ENCODE measurements at regions not wholly inside any gene's neighbourhood (a gene's known extent, or its start where the extent isn't known, plus 50 kb on each side); places are given as distances from the start of the nearest gene placed in this dataset.

GRCh38 chr20:6590891-6591637 is 176.4 kb upstream of the BMP2 start:
- Histone ChIP-seq H3K36me3 (ENCODE audit: control insufficient read depth, low read length) (no peaks in the 10 kb centered on the region), H3F3A (ENCODE audit: control insufficient read depth, insufficient read depth) (no peaks in the 10 kb centered on the region), H4K20me1 (ENCODE audit: control insufficient read depth, insufficient read depth, low read depth, low read length) (no peaks in the 10 kb centered on the region), H3K79me2 (ENCODE audit: control insufficient read depth, low read length) (no peaks in the 10 kb centered on the region), H3K4me2 (ENCODE audit: low read length) (no peak overlapping the region), H3K27me3 (ENCODE audit: control insufficient read depth, low read length) (no peaks in the 10 kb centered on the region), H3K4me3 (ENCODE audit: low read length) (no peak overlapping the region), H3K27ac (ENCODE audit: low read depth, low read length) (no peak overlapping the region), H3K9me2 (replicated peaks; ENCODE audit: control insufficient read depth, low read length) (no peaks in the 10 kb centered on the region), H3K4me1 (ENCODE audit: control insufficient read depth, low read length) (no peaks in the 10 kb centered on the region), H3K9me3 (ENCODE audit: control insufficient read depth, insufficient read depth, low read length) (no peaks in the 10 kb centered on the region)
- TF ChIP-seq EZH2phosphoT487 (IDR thresholded peaks at IDR 0.05; ENCODE audit: borderline replicate concordance, low read length) (no peak), CTCF (IDR thresholded peaks at IDR 0.05; ENCODE audit: low read depth, low read length, poor library complexity, severe bottlenecking) (no peak)

- TF ChIP-seq EZH2phosphoT487 (IDR thresholded peaks at IDR 0.05; ENCODE audit: borderline replicate concordance, low read length): no peak
- no peak for TF ChIP-seq CTCF (IDR thresholded peaks at IDR 0.05; ENCODE audit: low read depth, low read length, poor library complexity, severe bottlenecking)
- H3K4me2 ChIP-seq (ENCODE audit: low read length): no peak overlapping the region
Measured at GRCh38 chr20:6588296-6588695, 179.2 kb upstream of the BMP2 start.

GRCh38 chr20:6583134-6583738 is 184.2 kb upstream of the BMP2 start:
- Histone ChIP-seq H3K4me3 (ENCODE audit: low read length) (no peak overlapping the region), H3K27ac (ENCODE audit: low read depth, low read length) (no peak overlapping the region), H3K27me3 (ENCODE audit: control insufficient read depth, low read length) (no peaks in the 10 kb centered on the region), H3K79me2 (ENCODE audit: control insufficient read depth, low read length) (no peaks in the 10 kb centered on the region), H3K9me2 (replicated peaks; ENCODE audit: control insufficient read depth, low read length) (no peaks in the 10 kb centered on the region), H3K4me1 (ENCODE audit: control insufficient read depth, low read length) (no peaks in the 10 kb centered on the region), H3K4me2 (ENCODE audit: low read length) (no peak overlapping the region), H4K20me1 (ENCODE audit: control insufficient read depth, insufficient read depth, low read depth, low read length) (no peaks in the 10 kb centered on the region), H3F3A (ENCODE audit: control insufficient read depth, insufficient read depth) (no peaks in the 10 kb centered on the region), H3K36me3 (ENCODE audit: control insufficient read depth, low read length) (no peaks in the 10 kb centered on the region), H3K9me3 (ENCODE audit: control insufficient read depth, insufficient read depth, low read length) (no peaks in the 10 kb centered on the region)
- TF ChIP-seq EZH2phosphoT487 (IDR thresholded peaks at IDR 0.05; ENCODE audit: borderline replicate concordance, low read length) (no peak), CTCF (IDR thresholded peaks at IDR 0.05; ENCODE audit: low read depth, low read length, poor library complexity, severe bottlenecking) (peak; percentile 72)

More at GRCh38 chr20:6588296-6588695, 179.2 kb upstream of the BMP2 start:
- H3K79me2 ChIP-seq (ENCODE audit: control insufficient read depth, low read length): no peaks in the 10 kb centered on the region
- H3K9me3 ChIP-seq (ENCODE audit: control insufficient read depth, insufficient read depth, low read length): no peaks in the 10 kb centered on the region
- H3K9me2 ChIP-seq (replicated peaks; ENCODE audit: control insufficient read depth, low read length): no peaks in the 10 kb centered on the region
- H3F3A ChIP-seq (ENCODE audit: control insufficient read depth, insufficient read depth): no peaks in the 10 kb centered on the region
- no peaks in the 10 kb centered on the region for H4K20me1 ChIP-seq (ENCODE audit: control insufficient read depth, insufficient read depth, low read depth, low read length)
- no peak overlapping the region for H3K27ac ChIP-seq (ENCODE audit: low read depth, low read length)
- H3K4me3 ChIP-seq (ENCODE audit: low read length): no peak overlapping the region
- H3K4me1 ChIP-seq (ENCODE audit: control insufficient read depth, low read length): no peaks in the 10 kb centered on the region
- H3K27me3 ChIP-seq (ENCODE audit: control insufficient read depth, low read length): no peaks in the 10 kb centered on the region
- H3K36me3 ChIP-seq (ENCODE audit: control insufficient read depth, low read length): no peaks in the 10 kb centered on the region
